ENCODE measurements at regions not wholly inside any gene's neighbourhood (a gene's known extent, or its start where the extent isn't known, plus 50 kb on each side); places are given as distances from the start of the nearest gene placed in this dataset.

GRCh38 chr10:65858841-65859240, 1067.0 kb upstream of the LRRTM3 start:
- no peak for DNase-seq

DNA sequence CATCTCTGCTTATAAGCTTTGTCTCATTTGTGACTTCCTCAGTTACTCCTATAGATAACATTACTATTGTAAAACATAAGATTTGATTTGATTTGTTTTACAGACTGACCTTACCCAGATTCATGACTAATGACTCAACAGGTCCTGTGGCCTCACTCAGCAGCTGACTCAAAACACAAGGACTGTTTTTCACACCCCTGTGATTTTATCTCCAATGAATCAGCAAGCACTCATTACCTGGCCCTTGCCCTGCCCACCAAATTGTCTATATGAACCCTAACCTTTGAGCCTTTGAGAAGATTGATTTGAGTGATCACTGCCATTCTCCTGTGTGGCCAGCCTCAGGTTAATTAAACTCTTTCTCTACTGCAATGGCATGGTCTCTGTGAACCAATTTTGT, 1064.6 kb upstream of the LRRTM3 start:
- DNase-seq, result no peak
